Endothelial cell of umbilical vein (primary cell): ENCODE measurements at regions not wholly inside any gene's neighbourhood (a gene's known extent, or its start where the extent isn't known, plus 50 kb on each side); places are given as distances from the start of the nearest gene placed in this dataset.

Experiments used
- CTCF ChIP-seq, 2 donors: IDR thresholded peaks; 1 replicate in 1 of 2; 2 replicates in 1 of 2; pipeline ENCODE4 v1.5.1; 2011; ENCODE audit warnings: low read length in 2 of 2, mild to moderate bottlenecking in 2 of 2, moderate library complexity in 2 of 2, control low read depth in 1 of 2, inconsistent platforms in 1 of 2, low read depth in 1 of 2; ENCODE audit not compliant: insufficient read depth in 1 of 2; ENCODE audit errors: extremely low read depth in 1 of 2
- JUN ChIP-seq: IDR thresholded peaks from 2 replicates; pipeline ENCODE4 v1.6.1; 2011; ENCODE audit warnings: borderline replicate concordance, low read depth; ENCODE audit not compliant: insufficient read length, insufficient read depth
- POLR2A ChIP-seq: IDR thresholded peaks from 2 replicates; pipeline ENCODE4 v1.6.1; 2012; ENCODE audit warnings: low read depth, mild to moderate bottlenecking, control low read depth, low read length

GRCh38 chr10:124220971-124221355 lies 127.6 kb upstream of the CHST15 start:
- TF ChIP-seq JUN (no peak), CTCF (IDR thresholded peaks at IDR 0.05; ENCODE audit: extremely low read depth in 1 of 2, insufficient read depth in 1 of 2, low read depth in 1 of 2, low read length in 2 of 2) (no peak), POLR2A (no peak)
